ENCODE measurements at regions not wholly inside any gene's neighbourhood (a gene's known extent, or its start where the extent isn't known, plus 50 kb on each side); places are given as distances from the start of the nearest gene placed in this dataset.

DNA sequence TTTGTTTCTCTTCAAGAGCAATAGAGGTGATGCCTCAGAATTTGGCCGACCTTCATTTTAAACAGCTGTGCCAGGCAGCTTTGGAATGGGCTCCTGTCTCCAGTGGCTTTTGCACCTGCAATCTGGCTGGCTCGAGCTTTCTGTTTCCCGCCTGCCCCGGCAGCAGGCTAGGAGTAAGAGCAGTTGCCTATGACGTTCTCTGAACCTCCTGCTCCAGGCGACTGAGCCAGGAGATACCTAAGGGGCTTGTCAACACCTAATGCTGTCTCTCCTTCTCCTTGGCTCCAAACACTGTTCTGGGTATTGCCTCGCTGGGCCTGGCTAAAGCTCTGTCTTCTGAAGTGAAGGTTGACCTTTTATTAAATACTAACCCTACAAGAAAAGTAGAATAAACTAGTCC, 229.9 kb downstream of the LRRN1 start:
- ATAC-seq: no peak

DNA sequence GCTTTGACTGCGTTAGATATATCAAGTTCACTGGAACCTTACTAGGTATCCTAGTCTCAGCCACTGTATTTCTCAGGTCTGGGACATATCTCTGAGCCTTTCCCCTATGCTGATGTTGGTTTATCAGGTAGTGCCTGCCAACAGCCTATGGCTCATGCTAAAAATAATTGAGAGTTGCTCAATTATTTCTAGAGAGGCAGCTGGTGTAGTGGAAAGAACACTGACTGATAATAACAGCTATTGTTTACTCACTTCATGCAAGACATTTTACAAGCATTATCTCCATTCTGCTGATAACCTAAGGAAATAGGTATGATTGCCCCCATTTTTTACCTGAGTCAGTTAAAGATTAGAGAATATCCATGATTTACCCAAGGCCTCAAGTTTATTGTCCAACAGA, 231.4 kb downstream of the LRRN1 start:
- DNase-seq (no peak), ATAC-seq (no peak)

More for the DNA sequence above, 229.9 kb downstream of the LRRN1 start:
- no peak for DNase-seq

DNA sequence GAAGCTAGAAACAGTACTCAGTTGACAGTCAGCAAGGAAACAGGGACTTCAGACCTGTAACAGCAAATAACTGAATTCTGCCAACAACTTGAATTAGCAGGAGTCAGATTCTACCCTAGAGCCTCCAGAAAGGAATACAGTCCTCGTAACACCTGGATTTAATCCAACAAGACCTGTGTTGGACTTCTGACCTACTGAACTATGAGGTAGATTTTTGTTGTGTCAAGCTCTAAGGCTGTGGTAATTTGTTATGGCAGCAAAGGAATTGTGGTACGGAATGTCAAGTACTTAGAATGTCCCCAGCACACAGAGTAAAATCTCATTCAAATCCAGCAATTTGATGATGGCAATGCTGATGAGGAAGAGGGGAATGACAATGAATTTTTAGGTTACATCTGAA, 234.1 kb downstream of the LRRN1 start:
- DNase-seq: no peak
- no peak for ATAC-seq

DNA sequence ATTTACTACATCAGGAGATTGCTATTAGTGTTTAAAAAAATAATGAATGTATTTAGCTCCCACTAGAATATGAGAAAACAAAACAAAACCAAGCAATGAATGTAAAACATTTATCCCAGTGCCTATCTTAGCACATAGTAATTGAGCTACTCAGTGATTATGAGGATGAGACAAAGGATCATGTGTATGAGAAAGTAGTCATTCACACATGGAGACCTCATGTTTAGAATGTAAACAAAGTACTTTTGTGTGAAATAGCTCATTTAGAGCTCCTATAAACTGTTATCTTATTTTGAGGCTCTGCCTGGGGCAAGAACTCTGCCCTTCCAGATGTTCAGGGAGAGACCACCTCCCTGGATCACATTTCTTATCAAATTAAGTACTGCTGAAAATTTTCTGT, 236.8 kb downstream of the LRRN1 start:
- DNase-seq (no peak), ATAC-seq (no peak)

DNA sequence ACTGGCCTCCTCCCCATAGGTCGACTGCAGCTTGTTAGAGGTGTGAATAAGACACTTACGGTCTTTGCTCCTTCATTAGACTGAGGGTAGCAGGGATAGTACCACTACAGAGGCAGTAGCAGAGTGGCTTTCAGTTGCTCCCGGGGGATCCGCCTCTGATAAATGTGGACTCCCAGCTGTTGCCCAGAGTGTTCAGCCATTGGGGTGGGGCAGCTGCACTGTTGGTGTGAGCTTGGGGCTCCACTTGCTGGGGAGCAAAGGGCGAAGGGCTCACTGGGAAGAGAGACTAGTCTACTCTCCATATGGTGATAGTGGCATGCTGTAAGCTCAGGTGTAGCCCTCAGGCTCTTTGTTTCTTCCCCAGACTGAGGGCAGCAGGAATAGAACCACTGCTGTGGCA, 239.1 kb downstream of the LRRN1 start:
- ATAC-seq (no peak), DNase-seq (no peak)

DNA sequence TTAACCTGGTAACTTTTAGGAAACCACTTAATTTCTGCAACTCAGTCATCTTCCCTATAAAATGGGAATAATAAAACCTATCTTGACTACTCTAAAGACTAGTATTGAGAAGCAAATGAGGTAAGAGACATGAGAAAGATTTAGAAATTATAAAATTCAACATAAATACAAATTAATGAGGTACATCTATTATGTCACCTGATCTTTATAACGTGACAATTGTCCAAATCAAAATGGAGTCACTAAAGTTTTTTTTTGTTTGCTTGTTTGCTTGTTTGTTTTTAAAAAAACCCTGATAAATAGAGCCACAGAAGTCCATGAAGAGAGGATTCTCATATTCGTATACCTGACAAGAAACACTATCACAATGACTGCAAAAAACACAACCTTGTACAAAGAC, 242.8 kb downstream of the LRRN1 start:
- no peak for DNase-seq
- no peak for ATAC-seq

DNA sequence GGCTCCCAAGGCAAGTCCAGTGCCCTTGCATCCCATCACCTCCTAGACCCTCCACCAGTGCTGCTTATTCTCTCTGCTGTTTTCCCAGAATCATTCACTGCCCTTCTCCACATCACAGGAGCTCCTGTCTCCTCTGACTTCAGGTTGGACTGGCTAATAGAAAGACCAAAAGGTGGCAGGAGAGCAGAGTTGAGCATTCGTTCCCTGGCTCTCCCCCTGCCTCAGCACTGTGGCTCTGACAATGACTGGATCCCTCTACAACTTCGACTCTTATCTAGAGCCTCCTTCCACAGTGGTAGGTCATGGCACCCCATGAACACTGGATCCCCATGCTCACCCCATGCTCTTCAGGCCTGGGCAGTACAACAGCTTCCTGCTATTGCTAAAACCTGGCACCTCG, 243.6 kb downstream of the LRRN1 start:
- ATAC-seq (no peak), DNase-seq (no peak)

DNA sequence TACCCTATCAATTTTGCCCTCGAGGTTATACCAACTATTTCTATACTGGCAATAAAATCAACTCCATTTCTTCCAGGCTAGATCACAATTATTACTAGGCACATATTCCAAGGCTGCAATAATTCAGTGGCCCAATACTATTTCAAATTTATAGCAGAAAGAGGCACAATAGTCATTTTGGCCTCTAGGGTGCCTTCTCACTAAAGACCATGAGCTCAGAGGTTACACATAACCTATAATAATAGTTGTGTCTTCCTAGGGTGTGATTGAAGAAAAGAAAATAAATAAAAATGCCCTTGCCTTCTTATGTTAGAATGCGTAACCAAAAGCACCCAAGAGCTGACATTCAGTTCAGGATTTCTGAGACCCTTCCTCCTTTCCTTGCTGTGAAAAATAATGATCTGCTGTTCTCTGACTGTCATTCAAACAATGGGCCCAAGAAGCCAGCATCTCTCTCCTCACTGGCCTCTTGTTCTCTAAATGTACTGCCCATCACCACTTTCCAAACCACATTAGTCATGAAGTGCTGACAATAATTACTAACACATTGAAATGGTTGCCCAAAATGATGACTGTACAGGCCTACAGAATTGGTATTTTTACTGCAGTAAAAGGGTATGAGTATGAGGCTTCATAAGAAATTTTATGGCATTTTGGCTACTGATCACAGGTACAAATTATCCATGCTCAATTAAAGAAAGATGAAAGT, 244.8 kb downstream of the LRRN1 start:
- DNase-seq (no peak), ATAC-seq (no peak)

DNA sequence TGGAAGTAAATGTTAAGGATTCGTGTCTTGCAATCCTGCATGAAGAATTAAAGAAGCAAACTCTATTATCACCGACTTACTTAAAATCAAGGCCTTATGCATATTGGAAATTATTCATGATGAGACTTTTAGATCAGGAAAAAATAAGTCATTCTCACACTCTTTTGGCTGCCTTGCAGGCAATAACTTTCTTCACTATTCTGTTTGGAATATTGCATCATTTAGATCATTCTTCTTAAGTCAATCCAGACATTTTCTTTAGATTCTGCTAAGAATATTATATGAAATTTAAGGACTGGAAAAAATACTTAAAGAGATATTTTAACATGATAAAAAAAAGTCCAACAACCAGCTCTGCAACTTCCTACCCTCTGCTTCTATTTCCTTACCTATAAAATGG, 245.4 kb downstream of the LRRN1 start:
- DNase-seq (no peak), ATAC-seq (no peak)

DNA sequence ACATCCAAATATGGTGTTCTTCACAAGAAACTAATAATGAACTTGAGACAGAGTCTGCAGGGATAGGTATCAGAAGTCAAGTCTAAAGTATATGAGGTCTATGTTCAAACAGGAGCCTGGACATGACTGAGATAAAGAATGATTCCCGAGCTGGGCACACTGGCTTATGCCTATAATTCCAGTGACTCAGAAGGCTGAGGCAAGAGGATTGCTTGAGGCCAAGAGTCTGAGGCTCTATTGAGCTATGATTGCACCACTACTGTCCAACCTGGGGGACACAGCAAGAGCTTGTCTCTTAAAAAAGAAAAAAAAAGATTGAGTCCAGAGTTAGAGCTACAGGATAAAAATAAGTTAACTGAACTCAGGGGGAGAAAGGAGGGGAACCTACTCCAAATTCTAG, 246.5 kb downstream of the LRRN1 start:
- ATAC-seq (no peak), DNase-seq (no peak)

DNA sequence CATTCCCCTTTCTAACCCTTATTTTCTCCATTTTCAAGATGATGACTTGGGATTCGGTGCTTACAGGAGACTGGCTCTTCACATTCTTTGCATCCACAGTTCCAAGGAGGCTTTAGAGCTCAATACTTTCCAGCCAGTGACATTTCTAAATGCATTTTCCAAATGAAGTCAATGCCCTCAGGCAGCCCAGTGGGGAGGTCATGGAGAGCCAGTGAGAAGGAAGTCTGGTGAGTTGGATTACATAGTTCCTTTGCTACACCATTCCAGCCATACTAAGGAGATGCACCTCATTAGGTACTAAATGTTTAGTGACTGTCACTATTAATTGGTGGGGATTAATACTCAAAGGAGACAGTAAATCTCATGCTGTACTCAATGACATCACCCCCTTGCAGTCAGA, 248.1 kb downstream of the LRRN1 start:
- no peak for DNase-seq

DNA sequence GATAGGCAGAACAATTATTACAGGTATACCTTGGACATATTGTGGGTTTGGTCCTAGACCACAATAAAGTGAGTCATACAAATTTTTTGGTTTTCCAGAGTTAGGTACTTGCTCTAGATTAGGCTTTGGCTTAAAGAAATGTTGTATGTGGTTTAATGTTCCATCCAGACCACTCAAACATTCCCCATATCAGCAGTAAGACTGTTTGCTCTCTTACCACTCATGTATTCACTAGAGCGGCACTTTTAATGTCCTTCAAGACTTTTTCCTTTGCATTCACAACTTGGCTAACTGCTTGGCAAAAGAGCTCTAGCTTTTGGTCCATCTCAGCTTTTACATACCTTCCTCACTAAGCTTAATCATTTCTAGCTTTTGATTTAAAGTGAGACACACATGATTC, 250.5 kb upstream of the SETMAR start:
- no peak for DNase-seq
- ATAC-seq: no peak

More for the DNA sequence above, 248.1 kb downstream of the LRRN1 start:
- ATAC-seq: no peak

DNA sequence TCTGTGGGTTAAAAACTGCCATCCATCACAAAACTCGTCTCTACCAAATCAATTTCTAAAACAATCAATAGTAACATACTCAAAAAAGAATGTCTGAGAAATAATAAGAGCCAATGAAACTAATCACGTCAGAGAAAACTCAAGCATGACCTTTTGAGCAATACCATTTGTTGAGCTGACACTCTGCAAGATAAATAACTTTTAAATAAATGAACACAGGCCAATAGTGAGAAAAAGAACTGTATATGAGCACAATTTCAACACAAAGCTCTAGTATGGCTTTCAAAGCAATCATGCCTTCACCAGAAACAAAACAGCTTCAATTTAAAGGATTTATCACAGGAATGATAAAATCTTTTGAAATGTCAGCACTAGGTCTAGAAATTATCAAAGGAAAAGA, 249.2 kb upstream of the SETMAR start:
- no peak for ATAC-seq
- no peak for DNase-seq

DNA sequence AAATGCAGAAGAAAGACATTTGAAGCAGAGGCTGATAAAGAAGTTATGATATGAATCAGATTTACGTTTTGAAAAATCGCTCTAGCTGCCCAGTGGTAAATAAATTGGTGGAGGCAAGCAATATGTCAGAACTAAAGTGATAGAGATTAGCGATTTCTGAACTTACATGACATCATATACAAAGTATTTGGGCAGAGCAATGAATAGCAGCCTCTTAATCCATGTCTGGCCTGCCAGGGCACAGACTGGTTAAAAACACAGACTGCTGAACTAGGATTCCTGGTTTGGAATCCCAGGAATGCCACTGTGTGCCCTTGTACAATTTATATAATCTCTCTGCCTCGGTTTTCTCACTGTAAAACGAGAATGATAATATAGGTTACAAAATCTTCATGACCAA, 243.1 kb upstream of the SETMAR start:
- DNase-seq (no peak), ATAC-seq (no peak)

DNA sequence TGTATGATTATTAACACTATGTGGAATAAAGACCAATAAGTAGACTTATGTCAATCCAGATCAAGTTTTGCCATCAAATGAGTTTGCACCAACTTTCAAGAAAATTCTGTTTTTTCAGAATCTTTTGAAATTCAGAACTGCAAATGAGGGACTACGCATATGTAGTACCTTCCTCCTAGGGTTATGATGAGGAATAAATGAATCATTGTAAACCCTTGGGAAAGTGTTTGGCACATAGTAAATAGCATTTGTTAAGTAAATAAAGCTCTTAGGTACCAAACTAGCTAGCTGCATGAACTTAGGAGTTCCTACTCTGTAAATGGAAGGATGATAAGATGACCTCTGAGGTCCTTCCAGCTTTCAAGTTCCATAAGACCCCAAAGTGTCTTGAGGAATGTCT, 242.6 kb upstream of the SETMAR start:
- DNase-seq: no peak
- no peak for ATAC-seq

DNA sequence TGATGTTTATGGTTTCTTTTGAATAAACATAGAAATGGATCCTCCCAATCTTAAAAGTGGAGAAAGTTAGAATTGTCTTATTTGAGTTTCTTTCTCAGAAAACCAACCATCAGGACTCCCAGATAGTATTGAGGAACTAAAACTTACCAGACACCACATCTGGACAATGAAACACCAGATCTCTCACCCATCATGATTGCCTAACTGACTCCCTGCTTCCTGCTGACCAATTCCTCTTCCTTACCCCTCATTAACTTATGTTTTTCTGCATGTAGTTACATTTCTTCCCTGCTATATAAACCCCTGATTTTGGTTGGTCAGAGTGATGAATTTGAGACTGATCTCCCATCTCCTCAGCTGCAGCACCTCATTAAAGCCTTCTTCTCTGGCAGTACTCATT, 242.0 kb upstream of the SETMAR start:
- DNase-seq (no peak), ATAC-seq (no peak)

DNA sequence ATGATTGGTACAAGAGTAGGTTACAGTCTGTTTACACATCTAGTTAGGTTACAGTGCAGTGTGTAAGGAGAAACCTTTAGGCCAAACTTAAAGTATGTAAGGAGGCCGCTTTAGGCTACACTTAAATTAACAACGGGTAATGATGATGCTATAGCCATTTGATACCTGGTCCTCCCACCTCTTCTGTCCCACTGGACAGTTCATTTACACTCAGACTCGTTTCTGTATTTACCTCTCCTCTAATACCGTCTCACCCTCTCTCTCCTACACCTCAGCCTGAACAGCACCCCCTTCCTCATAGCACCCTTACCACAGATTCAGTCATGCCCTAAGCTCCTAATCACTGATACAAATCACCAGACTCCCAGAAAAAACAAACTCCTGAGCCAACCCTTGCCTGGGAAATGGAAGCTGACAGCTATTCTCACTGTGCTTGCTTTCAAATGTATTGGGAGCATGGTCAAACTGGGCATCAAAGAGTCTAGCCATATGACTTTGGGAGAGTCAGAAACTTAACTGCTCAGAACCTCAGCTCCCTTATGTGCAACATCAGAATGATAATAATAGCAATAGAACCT, 241.3 kb upstream of the SETMAR start:
- no peak for ATAC-seq
- DNase-seq: no peak

DNA sequence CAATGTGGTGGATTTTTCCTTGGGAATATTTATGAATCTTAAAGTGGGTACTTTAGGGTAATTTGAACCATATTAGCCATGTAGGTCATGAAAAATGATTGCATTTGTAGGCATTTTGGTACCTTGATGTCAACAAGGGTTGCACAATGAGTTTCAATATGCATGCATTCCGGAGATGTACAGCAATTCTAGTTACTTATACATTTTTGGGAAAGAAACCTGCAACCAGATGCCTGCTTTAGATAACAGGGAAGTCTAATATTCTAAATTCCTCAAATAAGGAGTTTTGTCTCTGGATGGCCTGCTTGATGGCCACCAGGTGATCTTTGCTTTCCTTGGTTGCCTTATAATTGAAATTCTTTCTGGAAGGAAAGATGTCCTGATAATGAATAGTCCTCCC, 240.5 kb upstream of the SETMAR start:
- no peak for DNase-seq
- ATAC-seq: no peak

DNA sequence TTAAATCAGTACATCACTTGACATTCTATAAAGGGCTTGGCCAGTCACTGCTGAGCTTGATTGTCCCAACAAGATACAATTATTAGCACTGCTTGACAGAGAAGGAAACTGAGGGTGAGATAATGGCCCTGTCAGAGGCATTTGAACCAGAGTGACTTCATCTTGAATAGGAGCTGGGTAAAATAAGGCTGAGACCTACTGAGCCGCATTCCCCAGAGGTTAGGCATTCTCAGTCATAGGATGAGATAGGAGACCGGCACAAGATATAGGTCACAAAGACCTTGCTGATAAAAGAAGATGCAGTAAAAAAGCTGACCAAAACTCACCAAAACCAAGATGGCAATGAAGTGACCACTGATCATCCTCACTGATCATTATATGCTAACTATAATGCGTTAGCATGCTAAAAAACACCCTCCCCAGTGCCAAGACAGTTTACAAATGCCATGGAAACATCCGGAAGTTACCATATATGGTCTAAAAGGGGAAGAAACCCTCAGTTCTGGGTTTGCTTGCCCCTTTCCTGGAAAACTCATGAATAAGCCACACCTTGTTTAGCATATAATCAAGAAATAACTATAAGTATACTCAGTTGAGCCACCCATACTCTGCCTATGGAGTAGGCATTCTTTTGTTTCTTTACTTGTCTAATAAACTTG, 239.1 kb upstream of the SETMAR start:
- ATAC-seq (no peak), DNase-seq (no peak)

DNA sequence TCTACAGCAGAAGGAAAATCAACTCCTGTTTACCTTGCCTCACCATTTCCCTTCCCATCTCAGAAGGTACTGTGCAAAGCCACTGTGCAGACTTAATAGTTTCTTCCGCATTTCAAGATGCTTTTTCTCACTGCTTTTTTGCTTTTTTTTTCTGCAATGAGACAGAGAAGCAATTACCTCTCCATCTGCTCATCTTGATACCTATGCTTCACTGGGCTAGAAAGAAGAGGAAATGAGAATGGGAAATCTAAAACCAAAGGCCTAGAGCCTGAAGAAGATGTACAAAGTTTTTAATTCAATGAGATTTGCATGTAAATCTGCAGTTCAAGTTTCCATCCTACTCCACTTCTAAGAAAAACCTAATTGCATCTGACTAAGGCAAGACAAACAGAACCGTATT, 238.1 kb upstream of the SETMAR start:
- DNase-seq (no peak), ATAC-seq (no peak)

DNA sequence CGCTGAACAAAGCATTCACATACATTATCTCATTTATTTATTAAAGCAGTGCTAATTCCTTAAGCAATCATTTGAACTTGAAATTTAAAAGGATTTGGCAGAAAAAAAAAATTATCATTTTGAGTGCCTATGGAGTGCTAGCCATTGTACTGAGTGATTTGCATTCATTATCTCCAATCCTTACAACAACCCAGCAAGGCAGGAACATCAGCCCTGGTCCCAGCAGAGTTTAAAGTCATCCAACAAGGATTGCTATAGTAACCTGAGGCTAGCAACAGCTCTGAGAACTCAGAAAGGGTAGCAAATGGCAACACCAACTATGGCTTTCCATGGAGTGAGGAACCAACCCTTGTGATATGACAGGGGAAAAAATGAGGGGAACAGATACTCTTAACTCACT, 237.6 kb upstream of the SETMAR start:
- DNase-seq: no peak
- no peak for ATAC-seq

DNA sequence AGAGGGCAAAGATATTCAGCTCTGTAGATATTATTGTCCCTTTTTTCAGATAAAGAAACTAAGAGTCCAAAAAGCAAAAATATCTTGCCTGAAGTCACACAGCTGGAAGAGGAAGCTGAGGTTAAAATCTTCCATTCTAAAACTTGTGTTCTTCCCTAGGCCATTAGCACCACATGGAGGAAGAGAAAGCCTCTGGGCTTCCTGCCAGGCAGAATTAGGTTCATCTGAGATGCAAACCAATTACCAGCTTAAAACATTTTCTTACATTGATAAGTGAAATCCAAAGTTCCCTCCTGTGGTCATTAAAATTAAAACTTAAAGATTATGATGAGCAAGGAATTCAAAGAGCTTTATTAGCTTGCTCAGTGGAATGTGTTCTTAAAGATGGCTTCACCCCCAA, 235.3 kb upstream of the SETMAR start:
- DNase-seq (no peak), ATAC-seq (no peak)

DNA sequence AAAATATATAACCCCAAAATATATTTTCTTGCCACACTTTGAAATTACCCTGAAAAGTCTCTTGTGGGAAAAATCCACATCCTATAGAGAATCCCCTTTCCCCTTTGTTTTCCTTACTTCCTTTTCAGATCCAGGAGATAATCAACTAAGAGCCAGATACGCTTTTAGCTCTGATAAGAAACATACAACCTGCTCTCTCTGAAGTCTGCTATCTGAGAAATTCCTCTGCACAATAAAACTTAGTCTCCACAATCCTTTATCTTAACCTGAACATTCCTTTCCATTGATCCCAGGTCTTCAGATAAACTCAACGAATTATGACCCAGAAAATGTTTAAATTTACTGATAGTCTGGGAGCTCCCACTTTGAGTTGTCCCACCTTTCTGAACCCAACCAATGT, 233.4 kb upstream of the SETMAR start:
- ATAC-seq (no peak), DNase-seq (no peak)
